AG08396 (cell line): ENCODE measurements at regions not wholly inside any gene's neighbourhood (a gene's known extent, or its start where the extent isn't known, plus 50 kb on each side); places are given as distances from the start of the nearest gene placed in this dataset.
"Not testable (repeated sequence)": the region's sequence is repeated elsewhere in the genome, so short reads cannot be mapped to it uniquely, and the experiment has no call there.

ENCODE experiments used
- DNase-seq: peaks from one replicate; pipeline ENCODE4 v3.0.0; 2012; ENCODE audit warnings: low spot score, mixed read lengths

- no peak for DNase-seq
These were observed 210.2 kb downstream of the ARPP21 start for GRCh38 chr3:35849496-35849895.

- no peak for DNase-seq
These were observed 210.6 kb downstream of the ARPP21 start for GRCh38 chr3:35849963-35850362.

DNA sequence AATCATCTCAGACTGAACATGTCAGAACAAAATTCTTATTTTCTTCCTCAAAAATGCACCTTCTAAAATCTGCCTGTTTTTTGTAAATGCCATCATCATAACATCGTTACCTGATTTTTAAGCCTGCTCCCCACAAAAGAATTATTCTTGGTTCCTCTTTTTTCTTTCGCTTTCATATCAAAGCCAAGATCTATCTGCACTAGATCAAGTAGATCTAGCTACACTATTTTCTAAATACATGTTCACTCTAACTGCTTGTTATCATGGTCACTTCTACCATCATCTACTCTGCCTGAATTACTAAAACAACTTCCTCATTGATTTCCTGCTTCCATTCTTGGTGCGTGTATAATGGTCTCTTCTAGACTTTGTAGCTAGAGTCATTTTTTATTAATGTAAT lies 217.7 kb downstream of the ARPP21 start:
- DNase-seq = no peak

GRCh38 chr3:35862057-35862456 lies 222.7 kb downstream of the ARPP21 start:
- DNase-seq = no peak

DNA sequence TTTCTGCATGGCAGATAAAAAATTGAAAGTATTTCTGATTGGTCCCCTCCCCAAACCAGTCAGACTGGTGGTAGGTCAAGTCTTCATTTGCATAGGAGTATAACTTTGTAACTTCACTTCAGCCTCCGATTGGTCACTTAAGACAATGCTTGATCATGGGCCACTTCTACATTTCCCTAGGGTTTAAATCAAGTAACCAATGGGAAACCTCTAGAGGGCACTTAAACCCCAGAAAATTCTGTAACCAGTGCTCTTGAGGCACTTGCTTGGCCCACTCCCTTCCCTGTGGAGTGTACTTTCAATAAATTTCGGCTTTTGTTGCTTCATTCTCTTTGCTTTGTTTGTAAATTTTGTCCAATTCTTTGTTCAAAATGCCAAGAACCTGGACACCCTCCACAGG lies 225.5 kb downstream of the ARPP21 start:
- DNase-seq = no peak

- DNase-seq = no peak
These were observed 228.5 kb downstream of the ARPP21 start for GRCh38 chr3:35867791-35868190.

DNA sequence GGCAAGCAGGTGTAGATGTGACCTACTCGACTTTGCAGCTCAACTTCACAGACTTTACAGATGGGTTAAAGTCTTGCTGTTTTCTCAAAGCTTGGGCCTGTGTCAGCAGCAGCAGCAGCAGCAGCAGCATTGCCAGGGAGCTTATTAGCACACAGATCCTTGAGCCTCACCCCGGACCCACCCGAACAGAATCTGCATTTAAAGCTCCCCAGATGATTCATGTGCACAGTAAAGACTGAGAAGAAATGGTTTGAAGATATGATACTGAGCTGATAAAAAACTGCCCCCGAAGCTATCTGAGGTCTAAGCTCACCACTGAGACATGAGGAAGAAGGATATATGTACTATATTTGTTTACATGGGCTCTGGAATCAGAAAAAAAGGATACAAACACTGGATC lies 231.7 kb downstream of the ARPP21 start:
- no peak for DNase-seq

- DNase-seq = no peak
These were observed 244.6 kb downstream of the ARPP21 start for GRCh38 chr3:35883929-35884328.

DNA sequence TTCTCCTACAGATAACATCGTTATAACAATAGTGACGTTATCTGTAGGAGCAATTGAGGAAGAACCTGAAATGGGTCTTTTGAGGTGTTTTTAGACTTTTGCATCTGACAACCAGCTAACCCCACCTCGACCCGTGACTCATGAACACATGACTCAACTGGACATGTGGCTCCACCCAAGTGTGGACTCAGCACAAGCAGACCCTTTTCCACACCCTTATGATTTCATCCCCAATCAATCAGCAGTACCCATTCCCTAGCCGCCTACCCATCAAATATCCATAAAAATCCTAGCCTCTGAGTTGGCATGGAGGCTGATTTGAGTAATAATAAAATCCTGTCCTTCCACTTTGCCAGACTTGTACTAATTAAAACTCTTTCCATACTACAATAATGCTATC lies 255.4 kb downstream of the ARPP21 start:
- DNase-seq = no peak

- no peak for DNase-seq
These were observed 259.9 kb downstream of the ARPP21 start for GRCh38 chr3:35899245-35899644.

GRCh38 chr3:35900079-35900478 lies 260.8 kb downstream of the ARPP21 start:
- no peak for DNase-seq

DNA sequence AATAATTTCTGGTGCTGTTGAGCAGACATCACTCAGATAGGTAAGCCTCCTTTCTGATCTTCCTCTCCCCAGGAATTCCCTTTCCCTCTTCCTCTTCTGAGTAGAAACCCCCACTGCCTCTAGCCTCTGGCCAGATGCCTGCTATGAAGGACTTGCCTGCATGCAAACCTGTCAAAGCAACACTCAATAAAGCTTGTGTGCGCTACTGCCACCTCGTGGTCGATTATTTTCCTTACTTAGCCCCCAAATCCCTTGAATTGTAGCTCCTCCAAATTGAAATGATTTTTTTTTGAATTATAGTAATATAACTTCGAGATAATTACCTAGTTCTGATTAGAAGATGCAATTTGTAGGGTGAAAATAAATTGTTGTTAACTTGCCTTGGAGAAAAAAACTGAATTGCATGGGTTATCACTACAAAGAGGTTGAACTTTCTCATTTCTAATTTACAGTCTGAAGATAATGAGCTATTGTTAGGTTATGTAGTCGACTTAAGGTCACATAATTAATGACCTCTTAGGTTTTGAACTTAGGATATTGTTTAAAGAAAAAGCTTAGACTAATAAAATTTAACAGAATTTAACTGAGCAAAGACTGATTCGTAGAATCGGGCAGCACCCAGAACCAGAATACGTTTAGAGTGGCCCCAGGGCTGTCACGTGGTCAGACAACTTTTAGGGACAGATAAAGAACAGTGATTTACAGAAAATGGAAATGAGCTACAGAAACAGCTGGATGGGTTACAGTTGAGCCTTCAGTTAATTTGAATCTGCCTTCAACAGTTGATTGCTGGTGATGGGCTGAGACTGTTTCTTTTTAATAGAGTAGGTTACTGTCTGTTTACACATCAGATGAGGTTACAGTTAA lies 269.3 kb downstream of the ARPP21 start:
- DNase-seq = peak; percentile 31

- no peak for DNase-seq
These were observed 279.8 kb downstream of the ARPP21 start for GRCh38 chr3:35919160-35919559.

DNA sequence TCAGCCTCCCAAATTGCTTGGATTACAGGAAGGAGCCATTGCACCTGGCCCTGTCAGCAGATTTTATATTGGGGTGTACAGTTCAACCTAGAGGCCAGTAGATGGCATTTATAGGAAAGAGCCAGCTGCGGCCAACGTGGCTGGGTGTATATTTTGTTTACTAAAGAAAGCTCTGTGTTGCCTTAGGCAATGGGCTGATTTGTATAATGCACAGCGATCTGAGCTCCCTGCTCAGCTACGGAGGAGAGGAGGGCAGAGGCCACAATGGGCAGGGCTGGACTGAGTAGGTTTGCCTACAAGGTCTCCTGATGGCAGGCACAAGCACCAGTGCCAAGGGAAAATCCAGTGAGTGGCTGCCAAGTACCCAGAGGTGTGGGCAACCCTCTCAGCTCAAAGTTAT lies 282.4 kb downstream of the ARPP21 start:
- DNase-seq = no peak

DNA sequence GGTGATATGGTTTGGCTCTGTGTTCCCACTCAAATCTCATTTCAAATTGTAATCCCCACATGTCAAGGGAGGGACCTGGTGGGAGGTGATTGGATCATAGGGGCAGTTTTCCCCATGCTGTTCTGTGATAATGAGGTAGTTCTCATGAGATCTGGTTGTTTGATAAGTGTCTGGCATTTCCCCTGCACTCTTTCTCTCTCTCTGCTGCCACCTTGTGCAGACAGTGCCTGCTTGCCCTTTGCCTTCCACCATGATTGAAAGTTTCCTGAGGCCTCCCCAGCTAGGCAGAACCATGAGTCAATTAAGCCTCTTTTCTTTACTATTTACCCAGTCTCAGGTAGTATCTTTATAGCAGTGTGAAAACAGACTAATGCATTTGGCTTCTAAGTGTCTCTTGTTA lies 284.7 kb downstream of the ARPP21 start:
- DNase-seq = not testable (repeated sequence)

GRCh38 chr3:35927441-35927840 lies 288.1 kb downstream of the ARPP21 start:
- no peak for DNase-seq

GRCh38 chr3:35929158-35929557 lies 289.8 kb downstream of the ARPP21 start:
- no peak for DNase-seq

- no peak for DNase-seq
These were observed 292.5 kb downstream of the ARPP21 start for GRCh38 chr3:35931867-35932266.

DNA sequence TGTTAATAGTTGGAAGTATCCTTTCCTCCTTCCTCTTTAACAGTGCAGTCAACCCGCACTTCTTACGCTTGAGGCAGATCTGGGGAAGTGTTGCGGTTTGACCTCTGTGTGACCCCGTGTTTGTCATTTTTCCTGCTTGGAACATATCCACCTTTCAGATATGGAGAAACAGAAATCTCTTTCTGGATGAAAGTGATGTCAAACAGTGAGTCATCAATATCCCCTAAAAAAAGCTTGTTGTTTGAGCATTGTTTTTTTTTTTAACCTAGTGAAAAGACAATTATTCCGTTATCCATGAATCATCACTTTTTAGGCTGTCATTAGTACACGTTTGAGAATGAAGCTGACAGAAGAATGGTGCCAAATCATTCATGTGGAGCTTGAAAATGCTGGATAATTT lies 293.7 kb downstream of the ARPP21 start:
- DNase-seq = peak; percentile 7

GRCh38 chr3:35936571-35936970 lies 297.2 kb downstream of the ARPP21 start:
- no peak for DNase-seq

DNA sequence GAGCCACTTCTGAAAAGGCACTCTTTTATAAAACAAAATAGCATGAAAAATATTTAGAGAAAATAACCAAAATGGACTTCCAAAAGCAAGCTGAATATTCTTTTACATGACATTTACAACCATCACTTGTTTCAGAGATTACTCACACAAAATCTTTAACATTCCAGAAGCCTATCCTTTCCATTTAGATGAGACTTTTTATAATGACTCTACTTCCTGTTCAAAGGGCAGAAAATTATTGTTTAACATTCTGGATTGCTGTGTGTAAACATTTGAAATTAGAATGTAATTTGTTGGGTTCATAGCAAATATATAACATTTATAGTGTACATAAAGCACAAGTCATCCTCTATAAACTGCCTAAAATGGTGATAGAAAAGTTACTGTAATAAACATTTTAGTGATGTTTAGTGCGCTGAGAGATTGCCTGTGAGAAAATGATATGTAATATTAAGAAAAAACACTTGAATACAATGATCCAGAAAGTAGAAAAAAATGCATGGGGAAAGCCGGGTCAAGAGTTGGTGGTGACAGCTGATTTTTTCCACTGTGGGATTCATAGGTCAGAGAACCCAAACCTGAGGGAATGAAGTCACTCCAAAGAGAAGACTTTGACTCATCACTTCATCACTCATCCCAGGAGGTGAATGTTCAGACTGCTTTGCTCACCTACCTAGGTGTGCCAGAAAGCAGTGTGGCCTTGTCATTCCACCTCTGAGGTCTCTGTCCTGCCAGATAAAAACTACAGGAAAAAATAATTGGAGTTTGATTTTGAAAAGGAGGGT lies 305.8 kb downstream of the ARPP21 start:
- DNase-seq = no peak

GRCh38 chr3:35946121-35946853 lies 307.0 kb downstream of the ARPP21 start:
- no peak for DNase-seq
